WI38 (cell line): ENCODE measurements at regions not wholly inside any gene's neighbourhood (a gene's known extent, or its start where the extent isn't known, plus 50 kb on each side); places are given as distances from the start of the nearest gene placed in this dataset.

Experiments
- H3K4me3 ChIP-seq: 2 replicates; pipeline ENCODE4 v1.5.1; 2011; ENCODE audit warnings: low read depth, mild to moderate bottlenecking, control low read depth, low read length
- TF ChIP-seq, protein P1 (sequence below): IDR thresholded peaks from 2 replicates; pipeline ENCODE4 v1.5.1; 2012; ENCODE audit warnings: low read depth, mild to moderate bottlenecking, control low read depth, low read length

DNA sequence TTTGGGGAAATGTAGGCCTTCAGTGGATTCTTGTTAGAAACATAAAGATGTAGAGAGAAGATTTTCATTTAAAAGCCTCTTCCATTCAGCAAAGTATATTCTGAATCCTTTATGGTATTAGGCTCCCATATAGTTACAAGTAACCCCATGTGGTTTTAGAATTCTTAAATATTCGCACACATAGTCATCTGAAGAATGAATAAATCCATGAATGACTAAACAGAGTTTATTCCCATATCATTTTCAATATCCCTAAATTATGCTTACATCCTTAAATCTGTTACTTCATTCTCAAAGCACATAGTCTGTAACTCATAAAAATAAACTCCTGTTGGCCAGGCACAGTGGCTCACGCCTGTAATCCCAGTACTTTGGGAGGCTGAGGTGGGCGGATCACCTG lies 962.1 kb downstream of the KCNJ18 start:
- H3K4me3 ChIP-seq = no peak overlapping the region
- TF ChIP-seq, protein P1, sequence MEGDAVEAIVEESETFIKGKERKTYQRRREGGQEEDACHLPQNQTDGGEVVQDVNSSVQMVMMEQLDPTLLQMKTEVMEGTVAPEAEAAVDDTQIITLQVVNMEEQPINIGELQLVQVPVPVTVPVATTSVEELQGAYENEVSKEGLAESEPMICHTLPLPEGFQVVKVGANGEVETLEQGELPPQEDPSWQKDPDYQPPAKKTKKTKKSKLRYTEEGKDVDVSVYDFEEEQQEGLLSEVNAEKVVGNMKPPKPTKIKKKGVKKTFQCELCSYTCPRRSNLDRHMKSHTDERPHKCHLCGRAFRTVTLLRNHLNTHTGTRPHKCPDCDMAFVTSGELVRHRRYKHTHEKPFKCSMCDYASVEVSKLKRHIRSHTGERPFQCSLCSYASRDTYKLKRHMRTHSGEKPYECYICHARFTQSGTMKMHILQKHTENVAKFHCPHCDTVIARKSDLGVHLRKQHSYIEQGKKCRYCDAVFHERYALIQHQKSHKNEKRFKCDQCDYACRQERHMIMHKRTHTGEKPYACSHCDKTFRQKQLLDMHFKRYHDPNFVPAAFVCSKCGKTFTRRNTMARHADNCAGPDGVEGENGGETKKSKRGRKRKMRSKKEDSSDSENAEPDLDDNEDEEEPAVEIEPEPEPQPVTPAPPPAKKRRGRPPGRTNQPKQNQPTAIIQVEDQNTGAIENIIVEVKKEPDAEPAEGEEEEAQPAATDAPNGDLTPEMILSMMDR = no peak

DNA sequence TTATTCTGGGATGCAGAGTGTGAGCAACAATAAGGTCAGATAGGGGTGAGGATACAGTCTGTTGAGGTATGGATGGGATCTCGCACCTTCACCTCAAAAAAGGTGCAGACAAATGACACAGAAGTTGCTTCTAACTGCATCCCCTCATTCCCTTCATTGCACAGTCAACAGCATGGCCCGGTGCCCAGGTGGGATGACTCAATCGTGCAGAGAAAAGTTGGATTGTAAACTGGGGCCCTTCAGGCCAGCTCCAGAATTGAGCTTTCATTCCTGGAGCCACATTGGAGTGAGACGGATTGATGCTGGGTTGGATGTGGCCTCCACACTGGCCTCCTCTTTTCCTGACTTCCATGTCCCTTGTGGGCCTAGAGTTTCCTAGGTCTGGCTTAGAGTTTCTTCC lies 977.4 kb downstream of the KCNJ18 start:
- TF ChIP-seq, protein P1 = no peak
- H3K4me3 ChIP-seq = no peak overlapping the region

DNA sequence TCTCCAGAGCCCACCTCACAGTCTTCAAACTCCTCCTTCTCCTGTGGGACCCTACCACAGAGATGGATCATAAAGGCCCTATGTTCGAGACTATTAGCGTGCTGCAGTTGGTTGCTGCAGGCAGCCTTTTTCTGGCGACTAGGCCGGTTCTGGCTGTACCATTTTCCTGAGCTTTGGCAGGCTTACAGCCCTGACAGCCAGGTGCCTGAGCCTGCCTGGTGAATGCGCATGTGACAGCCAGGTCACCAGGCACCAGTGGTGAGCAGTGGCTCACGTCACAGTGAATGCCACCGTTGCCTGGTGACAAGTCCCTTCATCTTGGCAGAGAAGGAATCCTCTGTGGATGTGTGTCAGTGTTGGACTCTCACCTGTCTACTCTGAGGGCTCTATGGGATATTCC lies 978.8 kb downstream of the KCNJ18 start:
- TF ChIP-seq, protein P1 = no peak
- no peak overlapping the region for H3K4me3 ChIP-seq

DNA sequence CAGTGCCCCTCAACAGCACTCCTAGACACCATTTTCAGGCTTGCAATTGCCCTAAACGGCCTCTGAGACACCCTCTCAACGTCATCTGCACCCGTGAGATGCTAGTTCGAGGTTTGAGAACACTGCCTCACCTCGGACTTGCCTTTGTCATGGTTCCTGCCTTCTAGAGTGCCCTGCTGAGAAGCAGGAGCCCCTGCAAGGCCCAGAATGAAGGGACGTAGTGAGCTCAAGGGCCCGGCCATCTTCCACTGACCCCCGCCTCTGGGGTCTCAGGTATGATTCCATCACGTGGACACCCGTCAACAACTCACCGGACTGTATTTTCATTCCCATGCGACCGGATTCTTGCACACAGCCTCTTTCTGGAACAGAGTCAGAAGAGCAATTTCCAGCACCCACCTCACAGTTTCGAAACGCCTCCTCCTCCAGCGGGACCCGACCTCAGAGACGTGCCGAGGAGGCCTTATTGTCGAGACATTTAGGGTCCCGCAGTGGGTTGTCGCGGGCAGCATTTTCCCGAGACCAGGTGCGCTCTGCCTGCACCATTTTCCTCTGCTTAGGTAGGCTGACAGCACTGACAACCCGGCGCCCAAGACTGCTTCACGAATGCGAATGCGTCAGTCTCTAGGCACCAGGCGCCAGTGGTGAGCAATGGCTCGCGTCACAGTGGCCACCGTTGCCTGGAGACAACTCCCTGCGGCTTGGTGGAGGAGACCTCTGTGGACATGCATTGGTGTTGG lies 999.9 kb downstream of the KCNJ18 start:
- TF ChIP-seq, protein P1 = no peak

DNA sequence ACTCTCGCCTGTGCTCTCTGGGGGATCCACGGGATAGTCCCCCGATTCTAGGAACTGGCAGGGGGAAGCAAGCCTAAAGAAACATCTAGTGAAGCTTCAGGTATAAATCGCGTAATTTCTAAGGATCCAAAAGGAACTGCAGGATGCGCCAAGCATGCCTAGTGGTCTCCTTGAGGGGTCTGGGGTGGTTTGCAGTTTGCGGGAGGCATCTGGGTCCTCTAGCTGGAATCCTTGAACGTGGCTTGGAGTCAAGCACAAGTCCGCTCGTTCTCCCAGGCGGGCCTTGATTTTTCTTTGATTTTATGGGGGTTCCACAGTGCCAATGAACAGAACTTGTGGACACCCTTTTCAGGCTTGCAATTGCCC lies 1000.5 kb downstream of the KCNJ18 start:
- TF ChIP-seq, protein P1 = no peak
- no peak overlapping the region for H3K4me3 ChIP-seq

More for the DNA sequence above, 999.9 kb downstream of the KCNJ18 start:
- H3K4me3 ChIP-seq = no peak overlapping the region

DNA sequence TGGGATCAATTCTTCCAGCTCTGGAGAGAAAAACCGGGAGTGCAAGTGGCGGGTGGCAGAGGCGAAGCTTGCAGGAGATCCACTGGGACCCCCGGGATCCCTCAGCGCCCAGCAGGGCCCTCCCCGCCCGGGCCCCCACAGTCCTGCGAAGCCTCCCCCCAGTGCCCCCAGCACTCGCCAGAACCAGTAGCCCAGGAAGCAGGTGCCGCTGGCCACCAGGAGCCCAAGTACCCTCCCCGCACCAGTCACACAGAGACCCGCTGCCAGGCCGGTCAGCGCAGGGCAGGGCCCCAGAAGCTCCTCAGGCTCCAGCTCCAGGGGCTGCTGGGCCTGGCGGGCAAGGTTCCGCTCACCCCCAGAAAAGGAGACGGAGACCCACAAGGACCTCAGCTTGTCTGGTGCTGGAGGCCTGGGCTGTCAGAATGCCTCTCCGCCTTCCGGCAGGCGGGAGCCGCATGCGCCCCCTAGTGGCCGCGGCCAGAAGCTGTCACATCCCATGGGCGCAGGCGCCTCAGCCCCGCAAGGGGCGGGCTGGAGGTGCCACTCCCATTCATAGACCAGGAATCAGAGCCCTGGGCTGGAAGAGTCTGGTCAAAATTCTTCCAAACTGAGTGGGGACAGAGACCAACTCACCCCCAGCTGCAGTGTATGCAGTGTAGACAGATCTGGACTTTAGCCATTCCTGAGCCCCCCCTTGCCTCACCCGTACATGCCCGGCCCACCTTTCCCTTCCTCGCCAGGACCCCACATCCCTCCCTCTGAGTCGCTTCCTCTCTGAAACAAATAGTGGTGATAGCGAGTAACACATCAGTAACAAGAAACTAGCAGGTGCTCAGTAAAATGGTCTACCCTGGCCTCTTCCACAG lies 1002.3 kb downstream of the KCNJ18 start:
- H3K4me3 ChIP-seq = no peak overlapping the region
- TF ChIP-seq, protein P1 = 0 out of 2 replicates have a peak, but pooled peaks have one; percentile 3

DNA sequence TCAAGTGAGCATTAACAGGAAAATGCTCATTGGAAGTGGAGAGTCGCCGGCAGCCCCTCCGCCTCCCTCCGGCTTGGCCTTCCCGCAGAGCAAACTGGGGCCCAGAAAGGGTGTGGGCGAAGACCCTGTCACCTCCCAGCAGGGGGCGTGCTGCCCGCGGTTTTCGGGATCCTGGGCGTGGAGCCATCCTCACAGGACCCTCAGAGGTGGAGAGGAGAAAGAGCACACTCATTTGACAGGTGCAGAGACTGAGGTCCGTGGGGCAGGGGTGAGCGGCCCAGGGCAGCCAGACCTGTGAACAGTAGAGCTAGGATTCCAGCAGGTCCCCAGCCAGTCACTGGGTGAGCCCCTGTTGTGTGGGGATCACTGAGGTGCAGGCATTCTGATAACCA lies 1002.9 kb downstream of the KCNJ18 start:
- no peak overlapping the region for H3K4me3 ChIP-seq
- TF ChIP-seq, protein P1 = no peak
